ENCODE measurements at regions not wholly inside any gene's neighbourhood (a gene's known extent, or its start where the extent isn't known, plus 50 kb on each side); places are given as distances from the start of the nearest gene placed in this dataset.

DNA sequence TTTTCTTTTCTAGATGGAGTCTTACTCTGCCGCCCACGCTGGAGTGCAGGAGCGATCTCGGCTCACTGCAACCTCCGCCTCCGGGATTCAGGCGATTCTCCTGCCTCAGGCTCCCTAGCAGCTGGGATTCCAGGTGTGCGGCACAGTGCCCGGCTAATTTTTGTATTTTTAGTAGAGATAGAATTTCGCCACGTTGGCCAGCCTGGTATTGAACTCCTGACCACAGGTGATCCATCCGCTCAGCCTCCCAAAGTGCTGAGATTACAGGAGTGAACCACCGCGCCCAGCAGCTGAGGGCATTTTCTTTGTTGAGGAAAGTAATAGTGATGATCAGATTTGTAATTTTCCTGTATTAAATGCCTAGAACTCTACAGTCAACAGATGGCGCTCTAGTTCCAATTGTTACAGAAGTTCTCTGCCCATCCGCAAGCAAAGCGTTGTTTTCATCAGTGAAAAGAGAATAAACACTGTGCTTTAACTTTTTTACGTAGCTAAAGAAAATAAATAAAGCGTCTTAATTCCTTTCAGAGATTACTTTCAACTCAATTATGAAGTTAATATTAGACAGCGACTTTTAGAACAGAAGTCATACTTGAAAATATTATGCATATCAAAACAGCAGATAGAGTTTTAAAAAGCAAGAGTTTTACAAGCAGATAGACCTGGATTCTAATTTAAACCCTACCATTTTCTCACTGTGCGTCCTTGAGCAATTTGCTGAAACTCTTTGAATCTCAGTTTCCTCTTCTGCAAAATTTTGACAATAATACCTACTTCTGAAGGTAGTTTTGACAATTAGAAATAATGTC lies 335.1 kb downstream of the DUSP6 start:
- Mint-ChIP-seq H3K4me1 (peaks cover 19% of the 10 kb centered on the region), H3K9me3 (no peaks in the 10 kb centered on the region), H3K27me3 (peaks cover 4% of the 10 kb centered on the region), H3K36me3 (ENCODE audit: low read depth) (no peaks in the 10 kb centered on the region), H3K4me3 (peak overlapping the region; percentile 50), H3K27ac (peak overlapping the region; percentile 32)
- DNase-seq: peak; percentile 43
- POLR2A ChIA-PET: interaction anchor here (0.9 to 5.4 kb wide), 8 partner anchors 21 to 692 kb away, joined by 3 to 62 read pairs (median 6); partner anchors contain the start of genes ATP2B1, DUSP6, GALNT4 and POC1B
- CTCF ChIA-PET: interaction anchor here (0.7 to 6.2 kb wide), 37 partner anchors 9 to 906 kb away, joined by 3 to 145 read pairs (median 4); partner anchors contain the start of genes DUSP6, GALNT4 and POC1B

DNA sequence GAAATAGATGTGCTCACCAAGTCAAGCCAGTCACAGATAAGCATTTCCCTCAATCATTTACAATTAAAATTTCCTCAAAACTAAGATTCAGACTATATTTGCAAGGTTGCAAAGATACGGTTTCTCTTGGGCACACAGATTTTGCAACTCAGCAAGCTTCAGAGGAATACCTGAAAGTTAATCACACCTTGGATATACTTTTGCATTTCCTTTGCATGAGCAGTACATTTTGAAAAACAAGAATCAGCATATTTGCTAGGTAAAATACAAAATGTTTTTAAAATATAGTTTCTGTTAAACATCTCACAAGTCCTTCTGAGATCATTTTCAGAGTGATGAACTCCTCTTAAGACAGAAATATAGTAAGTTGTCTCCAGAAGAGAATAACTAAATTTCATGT lies 336.9 kb downstream of the DUSP6 start:
- CTCF ChIA-PET: interaction anchor here (1.0 to 1.7 kb wide), 3 partner anchors 446 to 509 kb away, joined by 3 to 6 read pairs (median 5); partner anchors contain the start of gene GALNT4
- H3K27ac Mint-ChIP-seq: no peak overlapping the region
- no peak for DNase-seq

DNA sequence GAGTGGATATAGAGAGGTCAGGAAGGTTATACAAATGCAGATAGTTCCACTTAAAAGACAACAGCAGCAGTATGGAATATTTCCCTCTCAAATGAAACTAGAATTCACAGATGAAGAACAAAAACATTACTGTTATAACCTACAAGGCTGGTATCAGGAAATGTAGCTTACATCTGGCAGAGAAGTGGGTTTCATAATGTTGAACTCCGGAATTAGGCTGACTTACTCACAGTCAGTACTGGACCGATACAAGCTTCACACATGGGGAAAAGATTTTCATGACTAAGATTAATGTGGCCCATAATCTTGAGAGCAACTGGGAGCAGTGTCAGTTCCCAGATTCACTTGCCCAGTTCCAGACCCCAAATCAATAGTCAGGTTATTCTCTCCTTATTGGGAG lies 353.9 kb downstream of the DUSP6 start:
- POLR2A ChIA-PET: no interaction called here

More for the DNA sequence above, 336.9 kb downstream of the DUSP6 start:
- POLR2A ChIA-PET: no interaction called here
- Mint-ChIP-seq H3K27me3 (peaks cover 4% of the 10 kb centered on the region), H3K9me3 (no peaks in the 10 kb centered on the region), H3K4me3 (no peak overlapping the region), H3K36me3 (ENCODE audit: low read depth) (no peaks in the 10 kb centered on the region), H3K4me1 (peaks cover 16% of the 10 kb centered on the region)

DNA sequence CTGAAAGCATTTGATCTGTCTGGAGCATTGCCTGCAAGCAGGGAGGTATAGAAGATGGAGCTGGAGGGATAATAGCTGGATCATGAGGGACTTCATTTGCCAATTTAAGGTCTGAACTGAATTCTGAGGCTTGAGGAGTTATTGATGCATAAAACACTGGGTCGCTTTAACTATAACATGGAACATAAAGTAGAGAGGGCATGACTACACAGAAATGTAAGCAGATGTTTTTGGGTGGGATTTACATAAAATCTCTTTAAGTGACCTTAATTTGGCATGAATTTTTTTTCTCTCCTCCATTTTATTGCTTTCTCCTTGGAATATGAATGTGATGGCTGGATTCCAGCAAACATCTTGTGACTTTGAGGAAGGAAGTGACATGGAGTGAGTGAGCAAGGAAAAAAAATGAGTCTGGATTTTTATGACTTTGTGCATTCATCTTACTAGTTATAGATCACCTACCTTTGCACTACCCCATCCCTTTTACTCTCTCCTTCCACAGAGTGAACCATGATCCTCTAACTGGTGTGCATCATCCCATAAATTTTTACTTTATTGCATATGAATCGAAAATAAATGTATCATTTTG lies 356.0 kb downstream of the DUSP6 start:
- ChIA-PET POLR2A (no interaction called here), CTCF (no interaction called here)
- Mint-ChIP-seq H3K4me1 (no peaks in the 10 kb centered on the region), H3K27me3 (peaks cover 23% of the 10 kb centered on the region), H3K36me3 (ENCODE audit: low read depth) (no peaks in the 10 kb centered on the region), H3K27ac (no peak overlapping the region), H3K4me3 (no peak overlapping the region), H3K9me3 (no peaks in the 10 kb centered on the region)
- DNase-seq: no peak

More for the DNA sequence above, 353.9 kb downstream of the DUSP6 start:
- Mint-ChIP-seq H3K4me3 (no peak overlapping the region), H3K27ac (no peak overlapping the region), H3K27me3 (peaks cover 25% of the 10 kb centered on the region), H3K9me3 (no peaks in the 10 kb centered on the region), H3K4me1 (no peaks in the 10 kb centered on the region), H3K36me3 (ENCODE audit: low read depth) (no peaks in the 10 kb centered on the region)
- DNase-seq: no peak
- CTCF ChIA-PET: no interaction called here

DNA sequence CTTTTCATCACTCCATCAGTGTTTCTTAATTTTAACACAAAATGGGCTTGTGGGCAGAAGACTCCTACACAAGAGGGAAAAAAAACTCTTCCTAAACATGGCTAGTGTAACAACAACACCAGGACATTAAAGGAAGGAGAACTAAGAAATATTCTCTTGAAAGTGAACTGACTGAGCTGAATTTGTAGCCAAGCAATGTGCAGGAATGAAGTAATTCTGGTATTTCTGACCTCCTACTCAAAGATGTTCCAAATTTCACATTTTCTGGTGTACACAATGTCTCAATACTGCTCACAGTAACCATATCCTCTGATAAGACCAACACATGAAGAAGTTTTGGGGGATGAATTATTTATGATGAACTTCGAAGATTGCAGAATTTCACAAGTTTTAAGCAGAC lies 357.3 kb downstream of the DUSP6 start:
- ChIA-PET POLR2A (no interaction called here), CTCF (interaction anchor here (2.2 kb wide), 1 partner anchor 23 kb away, joined by 5 read pairs; no protein-coding TSS in a partner anchor)
- DNase-seq: no peak
- H3K36me3 Mint-ChIP-seq (ENCODE audit: low read depth): no peaks in the 10 kb centered on the region
- H3K27me3 Mint-ChIP-seq: peaks cover 25% of the 10 kb centered on the region
- no peaks in the 10 kb centered on the region for H3K9me3 Mint-ChIP-seq
- H3K4me1 Mint-ChIP-seq: no peaks in the 10 kb centered on the region
- no peak overlapping the region for H3K4me3 Mint-ChIP-seq
- no peak overlapping the region for H3K27ac Mint-ChIP-seq

DNA sequence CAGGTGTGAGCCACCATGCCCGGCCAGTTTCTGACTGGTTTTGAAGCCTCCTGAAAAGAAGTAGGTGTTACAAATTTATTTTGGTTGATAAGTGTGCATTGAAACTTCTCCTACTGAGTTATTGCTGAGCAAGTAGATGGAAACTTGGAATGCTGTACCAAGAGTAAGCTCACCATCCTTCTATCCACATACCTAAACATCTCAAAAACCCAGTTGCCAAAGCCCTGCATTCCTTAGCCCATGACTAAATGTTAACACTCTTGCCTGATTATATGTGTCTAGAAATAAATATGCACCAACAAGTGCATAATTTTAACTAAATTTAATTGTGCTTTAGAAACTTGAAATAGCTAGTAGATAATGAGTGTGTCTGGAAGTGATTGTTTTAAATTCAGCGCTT lies 357.8 kb downstream of the DUSP6 start:
- ChIA-PET POLR2A (no interaction called here), CTCF (interaction anchor here (2.2 kb wide), 1 partner anchor 23 kb away, joined by 5 read pairs; no protein-coding TSS in a partner anchor)
- Mint-ChIP-seq H3K4me3 (no peak overlapping the region), H3K27me3 (peaks cover 25% of the 10 kb centered on the region), H3K36me3 (ENCODE audit: low read depth) (no peaks in the 10 kb centered on the region), H3K4me1 (no peaks in the 10 kb centered on the region), H3K27ac (no peak overlapping the region), H3K9me3 (no peaks in the 10 kb centered on the region)
- DNase-seq: no peak

DNA sequence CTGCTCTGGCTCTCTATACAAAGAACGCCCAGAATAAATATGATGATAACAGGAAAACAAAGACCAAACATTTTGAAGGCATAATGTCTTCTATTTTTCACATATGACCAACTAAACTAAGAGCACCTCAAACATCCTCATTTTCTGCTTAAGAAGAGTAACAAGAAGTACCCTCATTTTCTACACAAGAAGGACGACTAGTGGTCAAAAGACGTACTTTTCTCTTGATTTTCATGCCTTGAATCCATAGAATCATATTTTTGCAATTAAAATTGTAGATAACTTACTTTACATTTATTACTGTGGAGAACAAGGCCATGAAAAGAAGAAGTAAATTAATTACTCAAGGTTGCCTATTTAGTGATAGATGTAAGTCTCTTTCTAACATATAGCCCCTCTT lies 358.6 kb downstream of the DUSP6 start:
- Mint-ChIP-seq H3K36me3 (ENCODE audit: low read depth) (no peaks in the 10 kb centered on the region), H3K9me3 (no peaks in the 10 kb centered on the region), H3K4me3 (no peak overlapping the region), H3K4me1 (no peaks in the 10 kb centered on the region), H3K27ac (no peak overlapping the region), H3K27me3 (peaks cover 29% of the 10 kb centered on the region)
- POLR2A ChIA-PET: no interaction called here
- CTCF ChIA-PET: interaction anchor here (0.6 to 2.2 kb wide), 2 partner anchors 22 to 480 kb away, joined by 3 to 5 read pairs; no protein-coding TSS in a partner anchor
- DNase-seq: no peak

DNA sequence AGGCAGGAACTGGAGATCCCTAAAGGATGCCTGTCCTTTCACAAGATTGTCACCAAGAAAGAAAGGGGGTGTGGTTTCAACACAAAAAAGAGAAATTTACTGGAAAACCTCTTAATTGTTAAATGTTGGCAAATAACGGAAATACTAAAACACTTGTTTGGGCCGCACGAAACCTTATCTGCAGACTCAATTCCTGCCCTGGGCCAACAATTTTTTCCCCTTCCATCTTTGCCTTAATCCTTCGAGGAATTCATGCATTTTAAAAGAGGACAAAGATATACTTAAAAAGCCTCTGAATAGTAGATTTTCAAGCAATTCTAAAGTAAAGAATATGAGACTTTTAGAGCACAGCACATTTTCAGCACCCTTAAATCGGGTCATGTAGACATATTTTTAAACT lies 366.2 kb downstream of the DUSP6 start:
- no peak for DNase-seq
- Mint-ChIP-seq H3K4me3 (no peak overlapping the region), H3K4me1 (no peaks in the 10 kb centered on the region), H3K36me3 (ENCODE audit: low read depth) (no peaks in the 10 kb centered on the region), H3K9me3 (no peaks in the 10 kb centered on the region), H3K27ac (no peak overlapping the region), H3K27me3 (peaks cover 36% of the 10 kb centered on the region)
- ChIA-PET CTCF (no interaction called here), POLR2A (no interaction called here)

DNA sequence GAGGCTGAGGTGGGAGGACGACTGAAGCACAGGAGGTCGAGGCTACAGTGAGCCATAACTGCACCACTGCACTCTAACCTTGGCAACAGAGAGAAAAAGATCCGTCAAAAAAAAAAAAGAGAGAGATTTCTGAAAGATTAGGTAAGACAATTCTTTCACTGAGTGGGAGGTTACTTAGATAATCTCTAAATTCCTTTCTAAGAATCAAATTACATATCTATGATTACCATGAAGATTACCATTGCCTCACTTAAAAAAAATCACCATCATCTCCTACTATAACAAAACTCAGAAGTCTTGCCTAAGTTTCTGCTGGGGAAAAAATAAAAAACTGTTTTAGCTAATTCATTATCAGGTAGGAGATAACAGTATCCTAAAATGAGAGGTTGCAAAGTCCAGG lies 366.7 kb downstream of the DUSP6 start:
- Mint-ChIP-seq H3K4me1 (no peaks in the 10 kb centered on the region), H3K27me3 (peaks cover 34% of the 10 kb centered on the region), H3K27ac (no peak overlapping the region), H3K36me3 (ENCODE audit: low read depth) (no peaks in the 10 kb centered on the region), H3K4me3 (no peak overlapping the region), H3K9me3 (no peaks in the 10 kb centered on the region)
- CTCF ChIA-PET: no interaction called here
- no peak for DNase-seq
- POLR2A ChIA-PET: no interaction called here

DNA sequence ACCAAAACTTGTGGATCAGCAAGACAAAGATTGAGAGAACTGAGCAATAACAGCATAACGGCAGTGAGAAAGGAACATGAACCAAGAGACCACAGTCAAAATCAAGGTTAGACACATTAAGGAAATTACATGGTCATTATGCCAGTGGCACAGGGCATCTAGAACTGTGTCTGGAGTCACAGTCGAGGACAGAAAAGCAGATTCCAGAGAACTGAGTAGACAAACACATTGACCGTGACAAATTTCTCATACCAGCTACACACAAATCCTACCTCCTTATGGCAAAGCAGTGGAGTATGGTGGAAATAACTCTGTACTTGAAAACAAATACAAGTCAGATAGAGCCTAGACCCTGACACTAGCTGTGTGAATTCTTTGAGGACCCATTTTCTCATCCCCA lies 367.3 kb downstream of the DUSP6 start:
- Mint-ChIP-seq H3K27me3 (peaks cover 40% of the 10 kb centered on the region), H3K27ac (no peak overlapping the region), H3K9me3 (no peaks in the 10 kb centered on the region), H3K4me3 (no peak overlapping the region), H3K4me1 (no peaks in the 10 kb centered on the region), H3K36me3 (ENCODE audit: low read depth) (no peaks in the 10 kb centered on the region)
- CTCF ChIA-PET: no interaction called here
- DNase-seq: no peak
- POLR2A ChIA-PET: no interaction called here

DNA sequence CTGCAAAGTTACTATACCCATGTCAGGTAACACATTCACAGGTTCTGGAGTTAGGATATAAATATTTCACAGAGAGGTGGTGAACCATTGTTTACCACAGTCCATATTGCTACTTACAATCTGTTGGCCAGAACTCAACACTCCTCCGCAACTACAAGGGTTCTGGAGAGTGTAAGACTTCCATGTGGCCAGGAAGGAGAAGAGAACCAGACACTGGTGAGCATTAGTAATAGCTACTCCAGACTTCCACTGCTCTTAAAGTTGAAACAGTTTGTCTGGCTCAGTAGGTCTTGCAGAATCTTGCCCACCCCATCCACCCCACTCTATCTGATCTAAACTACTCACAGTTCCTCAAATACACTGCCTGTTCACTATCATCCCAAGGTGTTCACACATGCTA lies 369.6 kb downstream of the DUSP6 start:
- CTCF ChIA-PET: no interaction called here
- no peak overlapping the region for H3K4me3 Mint-ChIP-seq
- no peaks in the 10 kb centered on the region for H3K4me1 Mint-ChIP-seq
- no peaks in the 10 kb centered on the region for H3K36me3 Mint-ChIP-seq (ENCODE audit: low read depth)
- no peaks in the 10 kb centered on the region for H3K9me3 Mint-ChIP-seq
- POLR2A ChIA-PET: no interaction called here
- no peak for DNase-seq
- H3K27me3 Mint-ChIP-seq: peaks cover 42% of the 10 kb centered on the region
- no peak overlapping the region for H3K27ac Mint-ChIP-seq

DNA sequence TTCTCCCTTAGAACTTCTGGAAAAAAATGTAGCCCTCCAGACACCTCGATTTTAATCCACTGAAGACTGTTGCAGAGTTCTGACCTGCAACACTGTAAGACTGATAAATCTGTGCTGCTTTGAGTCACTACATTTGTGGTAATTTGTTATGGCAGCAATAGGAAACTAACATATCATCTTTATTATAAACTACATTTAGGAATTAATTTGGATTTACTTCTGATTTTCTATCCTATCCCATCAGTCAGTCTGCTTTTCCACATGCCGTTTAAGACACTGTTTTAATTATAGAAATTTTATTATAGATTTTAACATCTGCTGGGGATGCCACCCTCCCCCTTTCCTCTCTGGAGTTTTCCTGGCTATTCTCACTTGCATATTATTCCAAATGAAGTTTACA lies 375.2 kb downstream of the DUSP6 start:
- Mint-ChIP-seq H3K27ac (no peak overlapping the region), H3K36me3 (ENCODE audit: low read depth) (no peaks in the 10 kb centered on the region), H3K27me3 (peaks cover 27% of the 10 kb centered on the region), H3K4me3 (no peak overlapping the region), H3K4me1 (no peaks in the 10 kb centered on the region), H3K9me3 (no peaks in the 10 kb centered on the region)
- ChIA-PET CTCF (no interaction called here), POLR2A (no interaction called here)
- no peak for DNase-seq

DNA sequence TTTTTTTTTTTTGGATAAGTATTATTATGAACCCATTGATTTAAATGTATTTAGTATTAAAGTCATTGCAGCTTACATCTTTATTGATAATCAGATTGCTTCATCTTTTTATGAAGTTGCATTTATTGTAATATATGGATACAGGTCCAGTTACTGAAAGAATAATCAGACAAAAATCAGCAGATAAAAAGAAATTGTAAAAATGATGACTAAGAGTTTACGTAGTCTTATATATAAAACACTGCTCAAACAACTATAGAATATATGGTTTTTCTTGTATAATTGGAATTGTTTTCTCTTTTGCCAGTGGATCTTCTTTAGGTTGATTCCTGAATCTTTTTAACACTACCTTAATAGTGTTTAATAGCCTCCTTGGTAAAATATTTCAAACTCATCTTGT lies 378.3 kb downstream of the DUSP6 start:
- no peak overlapping the region for H3K27ac Mint-ChIP-seq
- H3K36me3 Mint-ChIP-seq (ENCODE audit: low read depth): no peaks in the 10 kb centered on the region
- no peak overlapping the region for H3K4me3 Mint-ChIP-seq
- no peaks in the 10 kb centered on the region for H3K9me3 Mint-ChIP-seq
- peaks cover 12% of the 10 kb centered on the region for H3K27me3 Mint-ChIP-seq
- DNase-seq: no peak
- no peaks in the 10 kb centered on the region for H3K4me1 Mint-ChIP-seq
- ChIA-PET CTCF (no interaction called here), POLR2A (no interaction called here)

DNA sequence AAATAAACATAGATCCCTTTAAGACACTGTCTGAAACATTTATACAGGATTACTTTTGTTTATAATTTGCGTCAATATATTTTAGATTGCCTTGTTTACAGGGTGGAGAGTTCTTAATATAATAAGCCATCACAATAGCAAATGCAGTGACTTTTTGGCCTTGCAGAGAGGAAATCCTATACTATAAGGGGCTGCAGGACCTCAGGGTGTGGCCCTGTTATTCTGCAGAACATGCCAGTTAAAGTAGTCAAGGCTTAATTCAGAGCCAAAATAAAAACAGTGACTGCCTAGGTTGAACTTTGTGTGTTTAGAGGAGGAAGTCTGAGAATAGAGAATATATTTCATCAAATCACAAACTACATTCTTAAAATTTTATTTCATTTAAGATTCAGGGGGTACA lies 381.6 kb downstream of the DUSP6 start:
- no peak for DNase-seq
- Mint-ChIP-seq H3K36me3 (ENCODE audit: low read depth) (no peaks in the 10 kb centered on the region), H3K27ac (no peak overlapping the region), H3K27me3 (peaks cover 10% of the 10 kb centered on the region), H3K4me1 (no peaks in the 10 kb centered on the region), H3K4me3 (no peak overlapping the region), H3K9me3 (no peaks in the 10 kb centered on the region)
- ChIA-PET POLR2A (no interaction called here), CTCF (no interaction called here)

All from activated CD4-positive, alpha-beta memory T cell treated with anti-CD3 and anti-CD28 coated beads, Interleukin-2, amount 10 ng/mL, durations not matched to agents 7 days and 5 days (primary cell).